Breast epithelium (tissue), 4 donors: ENCODE measurements at regions not wholly inside any gene's neighbourhood (a gene's known extent, or its start where the extent isn't known, plus 50 kb on each side); places are given as distances from the start of the nearest gene placed in this dataset.

Source experiments
- DNase-seq, 2 donors: peaks; one replicate each; pipeline ENCODE4 v3.0.0-alpha.2; 2019; ENCODE audit warnings: low spot score in 2 of 2
- H3K27ac ChIP-seq, 2 donors: fragments of 200-600 bp; sonication (generic) in 1 of 2; one replicate each; pipeline ENCODE4 v1.5.1; 2016 to 2019; ENCODE audit warnings: mild to moderate bottlenecking in 1 of 2
- H3K27me3 ChIP-seq, 2 donors: fragments of 200-600 bp; sonication (generic) in 1 of 2; one replicate each; pipeline versions ENCODE4 v1.5.1 to v1.6.0; 2017 to 2019; ENCODE audit warnings: control low read depth in 1 of 2, mild to moderate bottlenecking in 1 of 2
- H3K36me3 ChIP-seq: fragments of 200-600 bp; one replicate; pipeline ENCODE4 v1.5.1; 2019
- H3K4me1 ChIP-seq, 2 donors: fragments of 200-600 bp; sonication (generic); one replicate each; pipeline ENCODE4 v1.5.1; 2016 to 2019; ENCODE audit warnings: control low read depth in 1 of 2
- H3K4me3 ChIP-seq, 3 donors: fragments of 200-600 bp; sonication (generic); 1 replicate in 2 of 3; 2 replicates in 1 of 3; pipeline ENCODE4 v1.5.1; 2016 to 2019; ENCODE audit warnings: mild to moderate bottlenecking in 3 of 3, moderate library complexity in 2 of 3
- H3K9me3 ChIP-seq, 2 donors: fragments of 200-600 bp; sonication (generic) in 1 of 2; one replicate each; pipeline ENCODE4 v1.5.1; 2016 to 2019; ENCODE audit warnings: control low read depth in 1 of 2
- POLR2A ChIP-seq: fragments of 450-650 bp; IDR thresholded peaks from one replicate; pipeline ENCODE4 v1.6.1; 2016; ENCODE audit warnings: antibody characterized with exemption, mild to moderate bottlenecking, moderate library complexity
- POLR2AphosphoS5 ChIP-seq, 3 donors: sonication (generic); formaldehyde crosslinking; IDR thresholded peaks; one replicate each; pipeline ENCODE4 v1.6.1; 2017; ENCODE audit warnings: antibody characterized with exemption in 3 of 3
- intact Hi-C: fragments of 100-400 bp; cut with DNase I; formaldehyde crosslinking; loops from one replicate; pipeline ENCODE4 v1.15.1; 2023; ENCODE audit warnings: low total_unique reads
- TF ChIP-seq, protein P1 (sequence below), 3 donors: fragments of 450-650 bp; IDR thresholded peaks; one replicate each; pipeline ENCODE4 v1.5.1; 2016 to 2017; ENCODE audit warnings: antibody characterized with exemption in 3 of 3, mild to moderate bottlenecking in 3 of 3, moderate library complexity in 3 of 3

DNA sequence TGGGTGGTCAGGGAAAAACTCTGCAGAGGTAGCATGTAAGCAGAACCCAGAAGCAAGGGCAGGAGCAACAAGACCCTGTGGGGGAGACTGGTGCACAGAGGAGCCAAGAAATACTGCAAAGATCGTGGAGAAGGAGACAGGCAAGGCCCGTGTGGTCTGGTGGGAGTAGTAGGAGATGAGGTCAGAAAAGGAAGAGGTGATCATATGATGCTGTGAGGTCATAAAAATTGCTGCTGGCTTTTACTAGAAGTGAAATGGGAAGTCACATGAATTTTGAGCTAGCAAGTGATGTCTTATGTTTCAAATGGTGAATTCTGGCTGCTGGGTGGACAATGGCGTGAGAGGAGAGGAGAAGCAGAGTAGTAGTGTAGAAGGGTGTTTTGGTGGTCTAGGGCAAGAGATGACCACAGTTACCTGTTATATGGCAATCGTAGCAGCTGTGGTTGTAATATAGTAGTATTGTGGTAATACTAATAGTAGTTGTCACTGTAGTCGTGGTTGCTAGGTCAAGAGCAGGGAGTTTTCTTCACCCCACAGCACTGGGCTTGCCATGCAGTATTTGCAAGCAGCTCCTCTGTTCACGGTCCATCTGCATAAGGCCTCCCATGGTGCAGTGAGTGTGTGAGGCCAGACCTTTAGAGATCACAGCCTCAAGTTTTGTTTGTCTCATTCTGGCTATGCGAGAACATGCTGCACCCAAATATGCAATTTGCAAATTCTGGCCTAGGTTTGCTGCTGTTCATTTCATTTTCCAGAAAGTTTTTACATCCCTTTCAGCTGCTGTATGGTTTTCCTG is 205.0 kb downstream of the TSHZ3 start:
- H3K4me1 ChIP-seq, result no peaks in the 10 kb centered on the region
- no peaks in the 10 kb centered on the region for H3K36me3 ChIP-seq
- DNase-seq, result no peak
- intact Hi-C loops, result no loop called here
- no peaks in the 10 kb centered on the region for H3K27me3 ChIP-seq
- H3K27ac ChIP-seq, result no peak overlapping the region
- no peaks in the 10 kb centered on the region for H3K9me3 ChIP-seq
- TF ChIP-seq, protein P1, sequence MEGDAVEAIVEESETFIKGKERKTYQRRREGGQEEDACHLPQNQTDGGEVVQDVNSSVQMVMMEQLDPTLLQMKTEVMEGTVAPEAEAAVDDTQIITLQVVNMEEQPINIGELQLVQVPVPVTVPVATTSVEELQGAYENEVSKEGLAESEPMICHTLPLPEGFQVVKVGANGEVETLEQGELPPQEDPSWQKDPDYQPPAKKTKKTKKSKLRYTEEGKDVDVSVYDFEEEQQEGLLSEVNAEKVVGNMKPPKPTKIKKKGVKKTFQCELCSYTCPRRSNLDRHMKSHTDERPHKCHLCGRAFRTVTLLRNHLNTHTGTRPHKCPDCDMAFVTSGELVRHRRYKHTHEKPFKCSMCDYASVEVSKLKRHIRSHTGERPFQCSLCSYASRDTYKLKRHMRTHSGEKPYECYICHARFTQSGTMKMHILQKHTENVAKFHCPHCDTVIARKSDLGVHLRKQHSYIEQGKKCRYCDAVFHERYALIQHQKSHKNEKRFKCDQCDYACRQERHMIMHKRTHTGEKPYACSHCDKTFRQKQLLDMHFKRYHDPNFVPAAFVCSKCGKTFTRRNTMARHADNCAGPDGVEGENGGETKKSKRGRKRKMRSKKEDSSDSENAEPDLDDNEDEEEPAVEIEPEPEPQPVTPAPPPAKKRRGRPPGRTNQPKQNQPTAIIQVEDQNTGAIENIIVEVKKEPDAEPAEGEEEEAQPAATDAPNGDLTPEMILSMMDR (IDR thresholded peaks at IDR 0.05), result no peak
- TF ChIP-seq POLR2A (no peak), POLR2AphosphoS5 (IDR thresholded peaks at IDR 0.05) (no peak)
- H3K4me3 ChIP-seq, result no peak overlapping the region

DNA sequence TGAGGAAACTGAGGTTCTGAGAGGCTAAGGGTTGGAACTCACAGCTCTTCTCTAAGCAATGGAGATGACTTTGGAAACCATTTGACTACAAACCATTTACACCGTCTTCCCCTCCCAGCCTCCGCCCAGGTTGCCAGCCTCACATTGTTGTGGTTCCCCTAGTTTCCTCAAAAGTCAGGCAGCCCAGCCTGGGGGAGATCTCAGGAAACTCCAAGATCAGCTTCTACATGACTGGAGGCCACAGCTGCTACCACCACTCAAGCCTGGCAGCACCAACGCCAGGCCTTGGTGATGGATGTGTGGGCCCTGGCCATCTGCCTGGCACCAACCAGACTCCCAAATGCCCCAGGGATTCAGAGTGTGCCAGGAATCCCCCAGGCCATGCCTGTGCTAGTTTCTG is 207.9 kb downstream of the TSHZ3 start:
- intact Hi-C loops, result no loop called here
- TF ChIP-seq POLR2AphosphoS5 (IDR thresholded peaks at IDR 0.05) (no peak), POLR2A (no peak)
- TF ChIP-seq, protein P1 (IDR thresholded peaks at IDR 0.05), result no peak

DNA sequence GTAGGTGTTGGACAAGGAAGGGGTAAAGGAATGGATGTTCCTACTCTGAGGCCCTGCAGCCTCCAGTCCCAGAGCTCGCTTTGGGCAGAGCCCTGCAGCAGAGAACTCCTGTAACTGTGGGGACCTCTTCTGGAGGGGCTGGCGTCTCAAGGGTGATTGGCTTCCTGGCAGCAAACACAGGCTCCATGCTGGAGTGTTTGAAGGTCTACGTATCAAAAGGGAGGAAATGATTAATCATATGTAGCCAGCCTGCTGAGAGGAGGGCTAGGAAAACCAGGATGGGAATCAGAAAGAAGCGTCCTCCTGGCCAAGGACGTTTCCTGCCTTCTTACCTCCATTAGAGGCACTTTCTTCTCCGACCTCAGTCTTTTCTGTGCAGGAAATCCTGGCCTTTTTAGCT is 208.5 kb downstream of the TSHZ3 start:
- Histone ChIP-seq H3K4me3 (no peak overlapping the region), H3K27ac (no peak overlapping the region), H3K9me3 (no peaks in the 10 kb centered on the region), H3K4me1 (no peaks in the 10 kb centered on the region), H3K27me3 (no peaks in the 10 kb centered on the region), H3K36me3 (no peaks in the 10 kb centered on the region)
- no peak for DNase-seq
- intact Hi-C loops, result no loop called here
- TF ChIP-seq, protein P1 (IDR thresholded peaks at IDR 0.05), result no peak
- no peak for TF ChIP-seq POLR2A
- no peak for TF ChIP-seq POLR2AphosphoS5 (IDR thresholded peaks at IDR 0.05)

More for the DNA sequence above, 207.9 kb downstream of the TSHZ3 start:
- H3K4me1 ChIP-seq, result no peaks in the 10 kb centered on the region
- H3K36me3 ChIP-seq, result no peaks in the 10 kb centered on the region
- no peak overlapping the region for H3K27ac ChIP-seq
- no peak overlapping the region for H3K4me3 ChIP-seq
- no peaks in the 10 kb centered on the region for H3K9me3 ChIP-seq
- DNase-seq, result no peak
- no peaks in the 10 kb centered on the region for H3K27me3 ChIP-seq

DNA sequence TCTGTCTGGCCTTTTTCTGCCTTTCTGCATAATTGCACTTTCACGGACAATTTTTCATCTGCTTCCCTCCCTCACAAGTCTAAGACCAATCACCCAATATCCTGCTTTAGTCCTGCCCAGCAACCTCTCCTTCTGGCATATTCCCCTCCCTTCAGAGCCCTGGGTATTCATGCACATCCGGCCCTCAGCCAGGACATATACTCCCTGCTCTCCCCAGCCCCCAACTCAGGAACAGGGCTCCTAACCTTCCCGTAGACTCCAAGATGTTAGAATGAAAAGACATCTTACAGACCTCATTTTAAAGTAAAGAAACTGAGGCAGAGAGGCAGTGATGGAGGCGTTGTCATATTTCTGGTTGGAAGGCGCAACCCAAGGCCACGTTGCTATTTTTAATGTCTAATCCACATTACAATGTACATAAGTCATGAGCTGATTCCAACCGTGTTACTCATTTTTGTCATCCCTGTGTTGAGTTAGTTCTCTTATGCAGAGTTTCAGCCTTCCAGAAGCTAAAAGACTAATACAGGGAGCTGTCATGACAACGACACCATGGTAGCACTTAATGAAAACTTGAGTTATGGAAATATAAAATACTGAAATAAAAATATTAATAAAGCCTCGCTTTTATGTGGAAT is 209.2 kb downstream of the TSHZ3 start:
- intact Hi-C loops, result loop anchor here (10.0 kb wide), 1 partner anchor 105 kb away; no protein-coding TSS in a partner anchor
- H3K27me3 ChIP-seq, result no peaks in the 10 kb centered on the region
- no peaks in the 10 kb centered on the region for H3K4me1 ChIP-seq
- no peaks in the 10 kb centered on the region for H3K9me3 ChIP-seq
- H3K4me3 ChIP-seq, result no peak overlapping the region
- DNase-seq, result no peak
- H3K27ac ChIP-seq, result no peak overlapping the region
- no peak for TF ChIP-seq POLR2A
- TF ChIP-seq, protein P1 (IDR thresholded peaks at IDR 0.05), result no peak
- TF ChIP-seq POLR2AphosphoS5 (IDR thresholded peaks at IDR 0.05), result no peak
- H3K36me3 ChIP-seq, result no peaks in the 10 kb centered on the region

DNA sequence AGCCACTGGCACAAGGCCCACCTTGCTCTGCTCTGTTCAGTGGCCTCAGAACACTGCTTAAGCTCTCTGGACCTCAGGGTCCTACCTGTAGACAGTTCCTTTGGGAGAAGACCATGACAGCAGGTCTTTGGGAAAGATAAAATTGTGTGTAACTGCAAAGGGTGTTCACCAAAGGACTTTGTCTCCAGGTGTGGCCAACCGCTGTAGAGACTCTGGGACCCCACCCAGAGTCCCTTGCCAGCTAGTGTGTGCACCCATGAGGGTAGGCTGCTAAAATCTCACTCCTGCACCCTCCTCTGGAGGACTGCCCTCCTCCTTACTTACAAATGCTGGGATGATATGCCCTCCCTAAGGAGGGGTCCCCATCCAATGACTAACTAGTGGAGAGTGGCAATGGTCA is 211.2 kb downstream of the TSHZ3 start:
- H3K27ac ChIP-seq, result no peak overlapping the region
- no peaks in the 10 kb centered on the region for H3K4me1 ChIP-seq
- no peak overlapping the region for H3K4me3 ChIP-seq
- no peaks in the 10 kb centered on the region for H3K27me3 ChIP-seq
- H3K36me3 ChIP-seq, result no peaks in the 10 kb centered on the region
- H3K9me3 ChIP-seq, result no peaks in the 10 kb centered on the region
- TF ChIP-seq, protein P1 (IDR thresholded peaks at IDR 0.05), result no peak
- no peak for TF ChIP-seq POLR2AphosphoS5 (IDR thresholded peaks at IDR 0.05)
- TF ChIP-seq POLR2A, result no peak
- no peak for DNase-seq
- intact Hi-C loops, result loop anchor here (10.0 kb wide), 1 partner anchor 107 kb away; no protein-coding TSS in a partner anchor
